ENCODE measurements at regions not wholly inside any gene's neighbourhood (a gene's known extent, or its start where the extent isn't known, plus 50 kb on each side); places are given as distances from the start of the nearest gene placed in this dataset.

- Histone ChIP-seq H3K36me3 (no peaks in the 10 kb centered on the region), H3K4me3 (ENCODE audit: low read depth, low read length) (no peak overlapping the region), H3K27ac (no peak overlapping the region), H3K27me3 (ENCODE audit: insufficient read depth, low read depth, severe bottlenecking) (no peaks in the 10 kb centered on the region), H3K9me3 (ENCODE audit: severe bottlenecking) (no peaks in the 10 kb centered on the region)
- no peak for TF ChIP-seq CTCF (IDR thresholded peaks at IDR 0.05; ENCODE audit: low read depth, low read length)
- no peak for DNase-seq
Observed at GRCh38 chr2:120916446-120916845, 180.8 kb downstream of the GLI2 start.

GRCh38 chr2:120917886-120918285 is 182.2 kb downstream of the GLI2 start:
- TF ChIP-seq CTCF (IDR thresholded peaks at IDR 0.05; ENCODE audit: low read depth, low read length): no peak
- Histone ChIP-seq H3K36me3 (no peaks in the 10 kb centered on the region), H3K9me3 (ENCODE audit: severe bottlenecking) (no peaks in the 10 kb centered on the region), H3K27me3 (ENCODE audit: insufficient read depth, low read depth, severe bottlenecking) (no peaks in the 10 kb centered on the region), H3K4me3 (ENCODE audit: low read depth, low read length) (no peak overlapping the region), H3K27ac (no peak overlapping the region)
- DNase-seq: no peak

- H3K9me3 ChIP-seq (ENCODE audit: severe bottlenecking): no peaks in the 10 kb centered on the region
- no peak for TF ChIP-seq CTCF (IDR thresholded peaks at IDR 0.05; ENCODE audit: low read depth, low read length)
- no peaks in the 10 kb centered on the region for H3K36me3 ChIP-seq
- no peak overlapping the region for H3K27ac ChIP-seq
- no peaks in the 10 kb centered on the region for H3K27me3 ChIP-seq (ENCODE audit: insufficient read depth, low read depth, severe bottlenecking)
- H3K4me3 ChIP-seq (ENCODE audit: low read depth, low read length): no peak overlapping the region
- no peak for DNase-seq
Observed at GRCh38 chr2:120919216-120919615, 183.5 kb downstream of the GLI2 start.

GRCh38 chr2:120919771-120920453 is 184.2 kb downstream of the GLI2 start:
- no peak overlapping the region for H3K27ac ChIP-seq
- no peak for DNase-seq
- H3K27me3 ChIP-seq (ENCODE audit: insufficient read depth, low read depth, severe bottlenecking): no peaks in the 10 kb centered on the region
- no peak for TF ChIP-seq CTCF (IDR thresholded peaks at IDR 0.05; ENCODE audit: low read depth, low read length)
- H3K4me3 ChIP-seq (ENCODE audit: low read depth, low read length): no peak overlapping the region
- H3K9me3 ChIP-seq (ENCODE audit: severe bottlenecking): no peaks in the 10 kb centered on the region
- H3K36me3 ChIP-seq: no peaks in the 10 kb centered on the region

GRCh38 chr2:120920454-120921148 is 184.9 kb downstream of the GLI2 start:
- DNase-seq: no peak
- Histone ChIP-seq H3K4me3 (ENCODE audit: low read depth, low read length) (no peak overlapping the region), H3K36me3 (no peaks in the 10 kb centered on the region), H3K9me3 (ENCODE audit: severe bottlenecking) (no peaks in the 10 kb centered on the region), H3K27me3 (ENCODE audit: insufficient read depth, low read depth, severe bottlenecking) (no peaks in the 10 kb centered on the region), H3K27ac (no peak overlapping the region)
- TF ChIP-seq CTCF (IDR thresholded peaks at IDR 0.05; ENCODE audit: low read depth, low read length): no peak
